KOPT-K1 (cell line): ENCODE measurements at regions not wholly inside any gene's neighbourhood (a gene's known extent, or its start where the extent isn't known, plus 50 kb on each side); places are given as distances from the start of the nearest gene placed in this dataset.

Source experiments
- H3K27ac ChIP-seq: fragments of 200-600 bp; sonication (generic); 2 replicates; pipeline ENCODE4 v1.5.1; 2016; ENCODE audit warnings: antibody characterized with exemption, mild to moderate bottlenecking, low read depth, low read length; ENCODE audit not compliant: poor library complexity, severe bottlenecking
- H3K36me3 ChIP-seq: fragments of 200-600 bp; sonication (generic); 2 replicates; pipeline ENCODE4 v1.5.1; 2017; ENCODE audit warnings: antibody characterized with exemption, mild to moderate bottlenecking, low read length, moderate library complexity; ENCODE audit not compliant: insufficient read depth
- H3K9me3 ChIP-seq: fragments of 200-600 bp; sonication (generic); 2 replicates; pipeline ENCODE4 v1.5.1; 2017; ENCODE audit warnings: antibody characterized with exemption, low read length, mild to moderate bottlenecking; ENCODE audit not compliant: insufficient read depth, poor library complexity, severe bottlenecking

GRCh38 chr16:87235810-87236515, 81.2 kb downstream of the C16orf95 start:
- H3K27ac ChIP-seq, result no peak overlapping the region
- no peaks in the 10 kb centered on the region for H3K36me3 ChIP-seq
- H3K9me3 ChIP-seq, result no peaks in the 10 kb centered on the region

- Histone ChIP-seq H3K9me3 (no peaks in the 10 kb centered on the region), H3K27ac (no peak overlapping the region), H3K36me3 (no peaks in the 10 kb centered on the region)
These were observed 80.6 kb downstream of the C16orf95 start for GRCh38 chr16:87236516-87237115.

- no peak overlapping the region for H3K27ac ChIP-seq
These were observed 78.9 kb downstream of the C16orf95 start for GRCh38 chr16:87238361-87238715.

GRCh38 chr16:87239545-87239944, 77.6 kb downstream of the C16orf95 start:
- H3K27ac ChIP-seq, result no peak overlapping the region
- H3K36me3 ChIP-seq, result no peaks in the 10 kb centered on the region
- no peaks in the 10 kb centered on the region for H3K9me3 ChIP-seq

More at GRCh38 chr16:87238361-87238715, 78.9 kb downstream of the C16orf95 start:
- H3K9me3 ChIP-seq, result no peaks in the 10 kb centered on the region
- H3K36me3 ChIP-seq, result no peaks in the 10 kb centered on the region

- no peaks in the 10 kb centered on the region for H3K9me3 ChIP-seq
- no peak overlapping the region for H3K27ac ChIP-seq
- no peaks in the 10 kb centered on the region for H3K36me3 ChIP-seq
These were observed 76.7 kb downstream of the C16orf95 start for GRCh38 chr16:87240211-87241136.

- Histone ChIP-seq H3K9me3 (no peaks in the 10 kb centered on the region), H3K36me3 (no peaks in the 10 kb centered on the region), H3K27ac (no peak overlapping the region)
These were observed 75.9 kb downstream of the C16orf95 start for GRCh38 chr16:87241137-87241771.

GRCh38 chr16:87243478-87243877, 73.7 kb downstream of the C16orf95 start:
- Histone ChIP-seq H3K27ac (no peak overlapping the region), H3K9me3 (no peaks in the 10 kb centered on the region), H3K36me3 (no peaks in the 10 kb centered on the region)

- Histone ChIP-seq H3K27ac (no peak overlapping the region), H3K9me3 (no peaks in the 10 kb centered on the region), H3K36me3 (no peaks in the 10 kb centered on the region)
These were observed 72.5 kb downstream of the C16orf95 start for GRCh38 chr16:87244636-87245197.

GRCh38 chr16:87245511-87245910, 71.7 kb downstream of the C16orf95 start:
- no peaks in the 10 kb centered on the region for H3K36me3 ChIP-seq
- no peaks in the 10 kb centered on the region for H3K9me3 ChIP-seq
- no peak overlapping the region for H3K27ac ChIP-seq

GRCh38 chr16:87246269-87247065, 70.7 kb downstream of the C16orf95 start:
- H3K36me3 ChIP-seq, result no peaks in the 10 kb centered on the region
- no peak overlapping the region for H3K27ac ChIP-seq
- no peaks in the 10 kb centered on the region for H3K9me3 ChIP-seq

- no peak overlapping the region for H3K27ac ChIP-seq
- H3K36me3 ChIP-seq, result no peaks in the 10 kb centered on the region
- H3K9me3 ChIP-seq, result no peaks in the 10 kb centered on the region
These were observed 68.5 kb downstream of the C16orf95 start for GRCh38 chr16:87248714-87249113.

- no peak overlapping the region for H3K27ac ChIP-seq
- no peaks in the 10 kb centered on the region for H3K36me3 ChIP-seq
These were observed 67.8 kb downstream of the C16orf95 start for GRCh38 chr16:87249425-87249824.

GRCh38 chr16:87250431-87250960, 66.7 kb downstream of the C16orf95 start:
- H3K27ac ChIP-seq, result no peak overlapping the region
- no peaks in the 10 kb centered on the region for H3K9me3 ChIP-seq
- no peaks in the 10 kb centered on the region for H3K36me3 ChIP-seq

More at GRCh38 chr16:87249425-87249824, 67.8 kb downstream of the C16orf95 start:
- no peaks in the 10 kb centered on the region for H3K9me3 ChIP-seq
